LNCAP (cell line): ENCODE measurements at regions not wholly inside any gene's neighbourhood (a gene's known extent, or its start where the extent isn't known, plus 50 kb on each side); places are given as distances from the start of the nearest gene placed in this dataset.

ENCODE experiments used
- TF ChIP-seq, protein P1 (sequence below): fragments of 450-650 bp; IDR thresholded peaks from 2 replicates; pipeline ENCODE4 v1.5.1; 2017; ENCODE audit warnings: mild to moderate bottlenecking

DNA sequence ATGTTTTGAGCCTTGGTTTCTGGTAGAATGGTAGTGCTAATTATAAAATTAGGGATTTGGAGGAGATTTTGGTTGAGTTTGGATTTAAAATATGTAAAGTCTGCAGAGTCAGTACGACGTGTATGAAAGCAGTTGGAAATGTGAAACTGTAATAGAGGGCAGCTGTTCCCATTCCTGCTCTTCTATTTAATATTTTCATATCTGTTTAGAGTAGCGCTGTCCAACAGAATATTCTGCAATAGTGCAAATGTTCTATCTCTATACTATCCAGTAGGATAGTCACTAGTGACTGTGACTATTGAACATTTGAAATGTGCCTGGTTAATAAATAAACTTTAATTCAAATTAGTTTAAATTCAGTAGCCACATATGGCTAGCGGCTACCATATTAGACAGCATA is 443.4 kb upstream of the SOX9 start:
- TF ChIP-seq, protein P1, sequence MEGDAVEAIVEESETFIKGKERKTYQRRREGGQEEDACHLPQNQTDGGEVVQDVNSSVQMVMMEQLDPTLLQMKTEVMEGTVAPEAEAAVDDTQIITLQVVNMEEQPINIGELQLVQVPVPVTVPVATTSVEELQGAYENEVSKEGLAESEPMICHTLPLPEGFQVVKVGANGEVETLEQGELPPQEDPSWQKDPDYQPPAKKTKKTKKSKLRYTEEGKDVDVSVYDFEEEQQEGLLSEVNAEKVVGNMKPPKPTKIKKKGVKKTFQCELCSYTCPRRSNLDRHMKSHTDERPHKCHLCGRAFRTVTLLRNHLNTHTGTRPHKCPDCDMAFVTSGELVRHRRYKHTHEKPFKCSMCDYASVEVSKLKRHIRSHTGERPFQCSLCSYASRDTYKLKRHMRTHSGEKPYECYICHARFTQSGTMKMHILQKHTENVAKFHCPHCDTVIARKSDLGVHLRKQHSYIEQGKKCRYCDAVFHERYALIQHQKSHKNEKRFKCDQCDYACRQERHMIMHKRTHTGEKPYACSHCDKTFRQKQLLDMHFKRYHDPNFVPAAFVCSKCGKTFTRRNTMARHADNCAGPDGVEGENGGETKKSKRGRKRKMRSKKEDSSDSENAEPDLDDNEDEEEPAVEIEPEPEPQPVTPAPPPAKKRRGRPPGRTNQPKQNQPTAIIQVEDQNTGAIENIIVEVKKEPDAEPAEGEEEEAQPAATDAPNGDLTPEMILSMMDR, result no peak

DNA sequence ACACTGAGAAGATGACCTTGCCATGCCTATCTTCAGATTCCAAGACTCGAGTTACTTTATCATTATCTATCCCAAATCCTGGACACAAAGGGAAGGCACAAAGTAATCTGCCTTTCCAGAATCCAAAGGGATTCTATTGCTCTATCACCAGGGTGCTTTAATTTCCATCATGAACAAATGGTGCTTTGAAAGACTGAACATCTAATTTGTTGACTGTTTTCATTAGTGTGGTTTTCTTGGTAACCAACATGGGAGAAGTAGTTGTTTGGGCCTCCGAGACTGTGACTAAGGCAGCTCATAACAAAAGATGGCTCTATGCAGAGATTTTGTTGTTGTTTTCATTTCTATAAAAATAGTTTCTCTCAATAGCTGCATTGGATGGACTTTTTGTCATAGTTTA is 441.0 kb upstream of the SOX9 start:
- TF ChIP-seq, protein P1, result no peak

DNA sequence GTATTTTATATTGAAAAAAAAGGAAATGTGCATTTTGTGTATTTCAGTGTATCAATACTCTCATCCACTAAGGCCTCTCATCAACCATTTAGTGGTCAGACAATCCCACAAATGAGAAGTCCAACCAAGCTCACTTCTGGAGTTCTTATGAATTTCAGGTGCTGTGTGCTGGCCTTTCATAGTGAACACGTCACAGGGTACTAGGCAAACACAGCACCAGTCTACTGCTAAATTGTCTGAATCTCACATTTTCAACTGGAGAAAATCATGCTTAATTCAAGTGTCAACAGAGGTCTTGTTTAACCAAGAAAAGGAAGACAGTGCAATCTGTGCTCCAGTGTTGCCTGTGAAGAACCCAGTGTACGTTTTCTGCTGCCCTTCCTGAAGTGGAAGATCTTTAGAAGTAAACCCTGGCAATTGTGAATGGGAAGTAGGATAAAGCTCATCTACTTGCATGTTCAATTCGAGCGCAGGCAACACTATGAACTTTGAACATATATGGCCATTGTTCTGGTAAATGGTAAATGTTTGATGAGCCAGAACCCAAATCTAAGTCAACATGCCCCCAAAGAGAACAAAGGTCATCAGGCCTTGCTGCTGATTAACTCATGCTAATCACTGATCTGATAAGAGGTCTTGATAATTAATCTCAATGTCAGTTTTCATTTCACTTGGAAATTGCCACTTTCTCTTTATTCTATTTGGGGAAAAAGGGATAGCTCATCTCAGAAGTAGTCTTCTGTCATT is 439.2 kb upstream of the SOX9 start:
- TF ChIP-seq, protein P1, result no peak

DNA sequence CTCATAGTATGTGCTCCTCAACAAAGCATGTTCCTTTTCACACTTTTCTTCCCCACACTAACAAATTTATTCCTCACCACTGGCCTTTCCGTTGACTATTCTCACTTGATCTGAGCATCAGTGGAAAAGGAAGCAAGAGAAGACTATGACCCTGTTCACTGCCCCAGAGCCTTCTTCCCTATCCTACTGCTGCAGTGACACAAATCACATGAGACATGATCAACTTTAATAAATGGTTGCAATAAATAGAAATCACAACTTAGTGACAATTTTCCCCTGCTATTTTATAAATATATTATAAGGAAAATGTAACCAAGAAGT is 438.7 kb upstream of the SOX9 start:
- TF ChIP-seq, protein P1, result no peak

DNA sequence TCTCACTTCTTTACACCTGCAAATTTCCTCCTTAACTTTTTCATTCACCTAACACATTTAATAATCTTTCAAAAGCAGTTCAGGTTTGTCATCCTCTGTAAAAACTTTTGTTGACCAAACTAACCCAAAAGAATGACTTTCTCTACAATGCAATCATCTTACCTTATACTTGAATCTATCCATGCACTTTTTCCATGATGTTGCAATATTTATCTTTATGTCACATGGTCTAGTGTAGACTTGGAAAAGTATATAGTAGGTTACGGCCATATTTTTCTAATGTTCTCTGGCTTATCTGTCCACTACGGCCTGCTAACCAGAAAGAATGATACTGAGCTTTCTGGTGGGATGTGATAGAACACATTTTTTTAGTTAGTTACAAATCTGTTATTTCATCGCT is 431.0 kb upstream of the SOX9 start:
- TF ChIP-seq, protein P1, result no peak

DNA sequence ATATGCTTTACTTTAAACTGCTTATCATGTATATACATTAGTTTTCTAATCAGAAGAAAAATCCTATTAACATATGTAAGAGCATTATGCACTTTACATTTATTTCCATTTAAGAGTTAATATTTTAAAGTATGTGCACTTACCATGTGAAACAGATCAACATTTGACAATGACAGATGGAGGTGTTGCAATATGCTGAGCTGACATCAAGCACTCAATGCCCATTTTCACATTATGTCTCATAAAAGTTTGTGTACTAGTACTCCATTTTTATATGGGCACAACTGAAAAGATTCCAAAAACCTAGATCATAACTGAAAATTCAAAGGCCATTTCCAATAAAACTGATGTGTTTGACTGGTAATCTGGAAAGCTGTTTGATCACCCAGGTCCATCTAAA is 420.9 kb upstream of the SOX9 start:
- TF ChIP-seq, protein P1, result no peak

DNA sequence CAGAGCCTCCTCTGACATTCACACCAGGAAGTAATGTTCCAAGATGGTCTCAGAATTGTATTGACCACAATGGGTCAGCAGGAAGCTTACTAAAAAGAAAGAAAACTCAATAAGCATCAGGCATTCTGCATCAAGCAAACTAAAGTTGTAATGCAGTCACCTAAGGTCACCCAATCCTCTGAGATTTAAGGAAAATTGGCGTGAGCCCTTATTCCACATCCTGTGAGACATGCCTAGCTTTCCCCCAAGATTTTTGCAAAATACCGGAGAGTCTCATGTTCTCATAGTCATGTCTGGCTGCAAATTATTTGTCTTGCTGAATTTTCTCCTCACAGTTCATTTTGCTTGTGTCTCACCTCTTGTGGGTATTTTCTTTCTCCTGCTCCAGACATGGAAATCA is 417.1 kb upstream of the SOX9 start:
- TF ChIP-seq, protein P1, result no peak

DNA sequence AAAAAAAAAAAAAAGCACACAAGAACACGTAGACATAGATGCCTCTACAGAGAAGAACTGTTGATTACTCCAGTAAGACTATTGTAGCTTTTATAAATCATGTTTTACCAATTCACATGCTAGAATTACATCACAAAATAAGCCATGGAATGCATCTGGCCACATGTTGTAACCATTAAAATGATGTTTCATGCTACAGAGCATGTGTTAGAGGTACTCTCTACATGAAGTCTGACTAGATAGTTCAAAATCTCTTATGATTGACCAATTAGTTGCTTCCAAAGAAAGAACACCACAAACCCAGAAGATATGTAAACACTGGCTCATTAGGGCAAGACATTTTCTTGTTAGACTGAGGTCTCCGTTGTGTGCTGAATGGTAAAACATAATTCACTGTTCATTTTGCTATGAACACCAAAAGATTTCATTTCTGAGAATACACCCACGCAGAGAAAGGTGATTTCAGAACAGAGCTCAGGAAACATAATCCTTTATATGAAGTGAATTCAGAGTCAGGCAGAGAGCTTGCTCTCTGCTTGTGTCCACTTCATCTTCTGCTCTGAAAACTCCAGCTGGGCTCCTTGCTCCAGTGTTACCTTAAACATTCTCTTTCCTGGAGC is 411.4 kb upstream of the SOX9 start:
- TF ChIP-seq, protein P1, result no peak
